K562 (cell line): ENCODE measurements at regions not wholly inside any gene's neighbourhood (a gene's known extent, or its start where the extent isn't known, plus 50 kb on each side); places are given as distances from the start of the nearest gene placed in this dataset.

Experiments
- ATAC-seq: fragments of 200-7000 bp; cut with Tn5 transposase; 3 replicates; pipeline ENCODE4 v1.9.1; 2020; ENCODE audit warnings: moderate library complexity
- BruUV-seq: library from RNA; stranded (reverse); fragments of 400-500 nt; replicated peaks from 2 replicates; lab custom pipeline; 2021; lab: Mats Ljungman, UMichigan
- CTCF ChIA-PET: fragments of 300-600 bp; formaldehyde crosslinking; extraction: SDS; loops from one replicate; lab custom pipeline; 2021; ENCODE audit warnings: low intra/inter-chr PET ratio; lab: Yijun Ruan, JAX
- POLR2A ChIA-PET: fragments of 300-600, 350-650 bp; sonication (Branson Sonifier 250); formaldehyde crosslinking; extraction: SDS; loops from one replicate; lab custom pipeline; 2021; ENCODE audit warnings: antibody characterized with exemption, inconsistent platforms; lab: Yijun Ruan, JAX
- DNase-seq, 4 experiments: peaks; one replicate each; pipeline versions ENCODE4 v3.0.0 to v3.0.0-alpha.2; 2011 to 2018; ENCODE audit warnings: low spot score in 3 of 4, mixed read lengths in 3 of 4; ENCODE audit errors: extremely low read depth in 1 of 4
- FAIRE-seq: peaks from 2 replicates; lab custom pipeline; 2011; peaks lifted over from hg19 to GRCh38; lab: Jason Lieb, UNC
- H2AFZ ChIP-seq: 2 replicates; pipeline ENCODE4 v1.6.0; 2011; ENCODE audit warnings: low read depth, low read length, control low read depth, inconsistent platforms
- H3K27ac ChIP-seq: fragments of 200-600 bp; 3 replicates; pipeline ENCODE4 v1.8.0; 2011; ENCODE audit warnings: low read depth, mild to moderate bottlenecking, control low read depth, inconsistent platforms, low read length, moderate library complexity, mixed read lengths; ENCODE audit errors: extremely low read depth
- H3K27me3 ChIP-seq, 2 experiments: fragments of 300-600 bp in 1 of 2; 2 replicates in 1 of 2; 3 replicates in 1 of 2; pipeline versions ENCODE4 v1.6.0 to v1.8.0; 2011; ENCODE audit warnings: inconsistent platforms in 2 of 2, low read length in 2 of 2, mild to moderate bottlenecking in 1 of 2, mixed read lengths in 1 of 2, moderate library complexity in 1 of 2; ENCODE audit not compliant: control insufficient read depth in 2 of 2, insufficient read depth in 2 of 2
- H3K36me3 ChIP-seq: fragments of 300-600 bp; 3 replicates; pipeline ENCODE4 v1.8.0; 2011; ENCODE audit warnings: mild to moderate bottlenecking, low read length, inconsistent platforms; ENCODE audit not compliant: control insufficient read depth, insufficient read depth
- H3K4me1 ChIP-seq, 2 experiments: fragments of 200-600 bp in 1 of 2; replicated peaks in 1 of 2; 2 replicates in 1 of 2; 3 replicates in 1 of 2; pipeline versions ENCODE4 v1.5.1 to v1.8.0; 2011; ENCODE audit warnings: inconsistent platforms in 2 of 2, low read length in 2 of 2, mild to moderate bottlenecking in 1 of 2, mixed read lengths in 1 of 2, moderate library complexity in 1 of 2; ENCODE audit not compliant: control insufficient read depth in 2 of 2, insufficient read depth in 2 of 2
- H3K4me2 ChIP-seq: 2 replicates; pipeline ENCODE4 v1.6.1; 2011; ENCODE audit warnings: low read length, control low read depth, inconsistent platforms, mixed read lengths; ENCODE audit not compliant: insufficient read depth
- H3K4me3 ChIP-seq: fragments of 200-600 bp; sonication (generic), shearing (Covaris generic); 2 replicates; pipeline ENCODE4 v1.5.1; 2016; ENCODE audit warnings: control low read depth, inconsistent platforms
- H3K79me2 ChIP-seq: fragments of 200-600 bp; 3 replicates; pipeline ENCODE4 v1.8.0; 2011; ENCODE audit warnings: low read length, inconsistent platforms; ENCODE audit not compliant: control insufficient read depth, insufficient read depth
- H3K9ac ChIP-seq, 2 experiments: 2 replicates each; pipeline versions ENCODE4 v1.6.0 to v1.6.1; 2011; ENCODE audit warnings: low read depth in 2 of 2, low read length in 2 of 2, control low read depth in 1 of 2, inconsistent platforms in 1 of 2, mild to moderate bottlenecking in 1 of 2, mixed read lengths in 1 of 2; ENCODE audit not compliant: insufficient read depth in 1 of 2
- H3K9me1 ChIP-seq: one replicate; pipeline ENCODE4 v1.6.0; 2011; ENCODE audit warnings: inconsistent platforms, mild to moderate bottlenecking, low read length, moderate library complexity; ENCODE audit not compliant: control insufficient read depth, insufficient read depth
- H3K9me3 ChIP-seq: replicated peaks from 2 replicates; pipeline ENCODE4 v1.5.1; 2011; ENCODE audit warnings: low read depth, low read length, inconsistent platforms; ENCODE audit not compliant: control insufficient read depth, insufficient read depth
- H4K20me1 ChIP-seq: replicated peaks from 2 replicates; pipeline ENCODE4 v1.6.1; 2011; ENCODE audit warnings: low read length, inconsistent platforms, mixed read lengths; ENCODE audit not compliant: control insufficient read depth, insufficient read depth
- EHMT2 ChIP-seq: fragments of 450-650 bp; IDR thresholded peaks from 2 replicates; pipeline ENCODE4 v1.6.1; 2018; ENCODE audit warnings: antibody characterized with exemption
- EWSR1 ChIP-seq: fragments of 450-650 bp; IDR thresholded peaks from 2 replicates; pipeline ENCODE4 v1.6.1; 2018; ENCODE audit warnings: borderline replicate concordance, mild to moderate bottlenecking, low read depth, moderate library complexity; ENCODE audit not compliant: partially characterized antibody
- LEF1 ChIP-seq: fragments of 450-650 bp; IDR thresholded peaks from 2 replicates; pipeline ENCODE4 v1.6.1; 2016; ENCODE audit warnings: mild to moderate bottlenecking
- NR0B1 ChIP-seq: fragments of 450-650 bp; IDR thresholded peaks from one replicate; pipeline ENCODE4 v1.6.1; 2018; ENCODE audit warnings: mild to moderate bottlenecking, moderate library complexity; ENCODE audit not compliant: partially characterized antibody
- TRIM24 ChIP-seq, 2 experiments: fragments of 450-650 bp; IDR thresholded peaks; 2 replicates each; pipeline ENCODE4 v1.6.1; 2016
- ZNF589 ChIP-seq: fragments of 200-800 bp; sonication (Bioruptor generic); IDR thresholded peaks from 2 replicates; pipeline ENCODE4 v1.6.1; 2016; ENCODE audit warnings: low read depth, missing genetic modification characterization, missing compliant biosample characterization
- WGBS: fragments of 100-300 bp; shearing (Covaris generic); methylation state at CpG from one replicate; pipeline ENCODE4 v1.1.6; 2016; ENCODE audit warnings: low coverage, mixed read lengths; ENCODE audit not compliant: insufficient coverage; ENCODE audit errors: missing lambda C conversion rate; 5-methylcytosine and 5-hydroxymethylcytosine counted together
- in situ Hi-C: fragments of 300-500 bp; cut with MboI; formaldehyde crosslinking; loops from 4 replicates; pipeline ENCODE4 v1.15.0; 2018; ENCODE audit warnings: inconsistent platforms, mixed read lengths
- intact Hi-C: fragments of 100-400 bp; cut with micrococcal nuclease; formaldehyde crosslinking; loops from 2 replicates; pipeline ENCODE4 v1.14.2; 2022

GRCh38 chr3:104070906-104071305, 1295.8 kb upstream of the ALCAM start:
- Histone ChIP-seq H3K4me1 (no peaks in the 10 kb centered on the region), H3K4me3 (no peak overlapping the region), H2AFZ (no peak overlapping the region), H3K27me3 (no peaks in the 10 kb centered on the region), H3K27ac (no peak overlapping the region), H3K9me1 (no peaks in the 10 kb centered on the region), H3K4me2 (no peak overlapping the region), H3K79me2 (no peaks in the 10 kb centered on the region), H3K9me3 (no peaks in the 10 kb centered on the region), H3K9ac (no peak overlapping the region)
- FAIRE-seq = no peak
- ChIA-PET POLR2A (no interaction called here), CTCF (no interaction called here)
- DNase-seq = no peak
- in situ Hi-C loops (no loop called here), intact Hi-C loops (no loop called here)
- no peak for ATAC-seq
- no TSS peak for BruUV-seq
- WGBS = 0% methylated on average over 1 of the region's 1 CpG
- TF ChIP-seq EWSR1 = no peak
- TF ChIP-seq LEF1 = no peak
- no peak for TF ChIP-seq EHMT2
- TF ChIP-seq ZNF589 = no peak
- no peak for TF ChIP-seq TRIM24 (IDR thresholded peaks at IDR 0.05)
- TF ChIP-seq NR0B1 = no peak
- TF ChIP-seq, all 486 proteins: peak for 0
- Histone ChIP-seq H3K36me3 (no peaks in the 10 kb centered on the region), H4K20me1 (no peaks in the 10 kb centered on the region)
